GM12878 (cell line): ENCODE measurements at regions not wholly inside any gene's neighbourhood (a gene's known extent, or its start where the extent isn't known, plus 50 kb on each side); places are given as distances from the start of the nearest gene placed in this dataset.

Experiments
- ATAC-seq: fragments of 200-7000 bp; cut with Tn5 transposase; 3 replicates; pipeline ENCODE4 v1.9.1; 2020; ENCODE audit warnings: mild to moderate bottlenecking, moderate library complexity
- BruUV-seq: library from RNA; stranded (reverse); fragments of 400-500 nt; replicated peaks from 2 replicates; lab custom pipeline; 2021; lab: Mats Ljungman, UMichigan
- CTCF ChIA-PET: fragments of 300-600 bp; sonication (Branson Sonifier 250); formaldehyde crosslinking; extraction: SDS; loops from one replicate; lab custom pipeline; 2021; ENCODE audit warnings: inconsistent platforms; lab: Yijun Ruan, JAX
- POLR2A ChIA-PET: fragments of 350-600 bp; formaldehyde crosslinking; extraction: SDS; loops from one replicate; lab custom pipeline; 2021; ENCODE audit warnings: inconsistent platforms; lab: Charles Lee
- RAD21 ChIA-PET: fragments of 300-600 bp; sonication (Branson Sonifier 250); formaldehyde crosslinking; loops from one replicate; lab custom pipeline; 2023; ENCODE audit warnings: antibody characterized with exemption; ENCODE audit not compliant: unreplicated experiment; lab: Charles Lee
- SMC1A ChIA-PET: fragments of 300-600 bp; sonication (Branson Sonifier 250); formaldehyde crosslinking; loops from one replicate; lab custom pipeline; 2023; ENCODE audit not compliant: unreplicated experiment, uncharacterized antibody; lab: Charles Lee
- DNase-seq: peaks from one replicate; pipeline ENCODE4 v3.0.0-alpha.2; 2011; ENCODE audit warnings: low read depth, low spot score
- FAIRE-seq: peaks from 3 replicates; lab custom pipeline; 2011; peaks lifted over from hg19 to GRCh38; lab: Jason Lieb, UNC
- H2AFZ ChIP-seq: 2 replicates; pipeline ENCODE4 v1.6.0; 2011; ENCODE audit warnings: low read depth, low read length, control low read depth; ENCODE audit not compliant: control insufficient read depth
- H3K27ac ChIP-seq: 2 replicates; pipeline ENCODE4 v1.5.1; 2011; ENCODE audit warnings: control low read depth; ENCODE audit not compliant: control insufficient read depth, insufficient read depth
- H3K27me3 ChIP-seq, 2 experiments: replicated peaks in 1 of 2; 2 replicates each; pipeline versions ENCODE4 v1.6.0 to v1.6.1; 2011; ENCODE audit warnings: low read length in 1 of 2; ENCODE audit not compliant: control insufficient read depth in 2 of 2, insufficient read depth in 2 of 2
- H3K36me3 ChIP-seq, 2 experiments: 2 replicates each; pipeline ENCODE4 v1.5.1; 2011; ENCODE audit warnings: low read length in 1 of 2; ENCODE audit not compliant: control insufficient read depth in 2 of 2, insufficient read depth in 2 of 2
- H3K4me1 ChIP-seq: 2 replicates; pipeline ENCODE4 v1.6.1; 2011; ENCODE audit warnings: mild to moderate bottlenecking, low read length, moderate library complexity, mixed read lengths; ENCODE audit not compliant: control insufficient read depth, insufficient read depth
- H3K4me2 ChIP-seq: 2 replicates; pipeline ENCODE4 v1.6.0; 2011; ENCODE audit warnings: control low read depth; ENCODE audit not compliant: control insufficient read depth, insufficient read depth
- H3K4me3 ChIP-seq: fragments of 200-600 bp; sonication (generic); 2 replicates; pipeline ENCODE4 v1.5.1; 2016
- H3K79me2 ChIP-seq: 2 replicates; pipeline ENCODE4 v1.6.0; 2011; ENCODE audit warnings: low read length; ENCODE audit not compliant: control insufficient read depth, insufficient read depth
- H3K9ac ChIP-seq: 2 replicates; pipeline ENCODE4 v1.8.0; 2011; ENCODE audit warnings: low read length, control low read depth, mixed read lengths; ENCODE audit not compliant: control insufficient read depth, insufficient read depth
- H3K9me3 ChIP-seq: replicated peaks from 3 replicates; pipeline ENCODE4 v1.5.1; 2011; ENCODE audit warnings: mild to moderate bottlenecking, low read length; ENCODE audit not compliant: control insufficient read depth, insufficient read depth
- H4K20me1 ChIP-seq: 2 replicates; pipeline ENCODE4 v1.6.0; 2011; ENCODE audit not compliant: control insufficient read depth, insufficient read depth
- E4F1 ChIP-seq: fragments of 450-650 bp; IDR thresholded peaks from 2 replicates; pipeline ENCODE4 v1.6.1; 2018; ENCODE audit warnings: borderline replicate concordance, mild to moderate bottlenecking; ENCODE audit not compliant: partially characterized antibody
- IKZF1 ChIP-seq: fragments of 450-650 bp; conservative IDR thresholded peaks from 2 replicates; pipeline ENCODE4 v1.6.1; 2017; ENCODE audit warnings: antibody characterized with exemption, mild to moderate bottlenecking
- IRF4 ChIP-seq: IDR thresholded peaks from 2 replicates; pipeline ENCODE4 v1.6.1; 2011; ENCODE audit warnings: low read depth, low read length
- JUNB ChIP-seq: IDR thresholded peaks from 2 replicates; pipeline ENCODE4 v1.6.1; 2016; ENCODE audit warnings: antibody characterized with exemption, mild to moderate bottlenecking
- KLF5 ChIP-seq: fragments of 450-650 bp; IDR thresholded peaks from 2 replicates; pipeline ENCODE4 v1.6.1; 2014; ENCODE audit warnings: mild to moderate bottlenecking; ENCODE audit not compliant: partially characterized antibody
- MEF2B ChIP-seq: fragments of 450-650 bp; IDR thresholded peaks from 2 replicates; pipeline ENCODE4 v1.6.1; 2018; ENCODE audit warnings: mild to moderate bottlenecking, moderate library complexity; ENCODE audit not compliant: partially characterized antibody, poor library complexity, severe bottlenecking
- NFYA ChIP-seq: IDR thresholded peaks from 2 replicates; pipeline ENCODE4 v1.6.1; 2011; ENCODE audit warnings: low read depth, mild to moderate bottlenecking, low read length, improper control_type of control experiment, borderline replicate concordance
- RUNX3 ChIP-seq: IDR thresholded peaks from 2 replicates; pipeline ENCODE4 v1.6.1; 2012; ENCODE audit warnings: low read length, inconsistent platforms
- SREBF2 ChIP-seq: IDR thresholded peaks from 2 replicates; pipeline ENCODE4 v1.6.1; 2012; ENCODE audit warnings: mild to moderate bottlenecking, low read length
- TARDBP ChIP-seq: IDR thresholded peaks from 2 replicates; pipeline ENCODE4 v1.6.1; 2016; ENCODE audit warnings: borderline replicate concordance
- in situ Hi-C: fragments of 300-500 bp; cut with MboI; formaldehyde crosslinking; loops from 9 replicates; pipeline ENCODE4 v1.14.3; 2018; ENCODE audit warnings: mixed read lengths
- intact Hi-C: fragments of 100-400 bp; cut with micrococcal nuclease; formaldehyde crosslinking; loops from one replicate; pipeline ENCODE4 v1.14.2; 2022; ENCODE audit not compliant: unreplicated experiment

GRCh38 chr14:54170301-54170700 is 213.7 kb upstream of the BMP4 start:
- no peaks in the 10 kb centered on the region for H3K4me1 ChIP-seq
- no peak overlapping the region for H2AFZ ChIP-seq
- TF ChIP-seq IRF4 = no peak
- no peak for TF ChIP-seq E4F1
- TF ChIP-seq KLF5 = no peak
- TF ChIP-seq MEF2B = no peak
- TF ChIP-seq NFYA = no peak
- no peak for TF ChIP-seq TARDBP
- TF ChIP-seq SREBF2 = no peak
- no peak for TF ChIP-seq RUNX3
- no peak for TF ChIP-seq JUNB
- no peak for TF ChIP-seq IKZF1
- no TSS peak for BruUV-seq
- FAIRE-seq (no peak), ATAC-seq (no peak), DNase-seq (no peak)
- no peak overlapping the region for H3K4me2 ChIP-seq
- intact Hi-C loops (no loop called here), in situ Hi-C loops (no loop called here)
- RAD21 ChIA-PET = no interaction called here
- POLR2A ChIA-PET = interaction anchor here (0.6 kb wide), 1 partner anchor 469 kb away, joined by 5 read pairs; no protein-coding TSS in a partner anchor
- CTCF ChIA-PET = interaction anchor here (0.7 to 1.7 kb wide), 3 partner anchors 10 to 630 kb away, joined by 3 to 5 read pairs (median 3); no protein-coding TSS in a partner anchor
- H3K36me3 ChIP-seq = no peaks in the 10 kb centered on the region
- H3K4me3 ChIP-seq = no peak overlapping the region
- H3K27me3 ChIP-seq = no peaks in the 10 kb centered on the region
- SMC1A ChIA-PET = interaction anchor here (0.6 to 1.4 kb wide), 2 partner anchors 53 to 159 kb away, joined by 3 to 4 read pairs; no protein-coding TSS in a partner anchor
- H3K9ac ChIP-seq = no peak overlapping the region
- no peaks in the 10 kb centered on the region for H3K9me3 ChIP-seq
- no peak overlapping the region for H3K27ac ChIP-seq
- H4K20me1 ChIP-seq = no peaks in the 10 kb centered on the region
- no peaks in the 10 kb centered on the region for H3K79me2 ChIP-seq
